GM21526 (cell line): ENCODE measurements at regions not wholly inside any gene's neighbourhood (a gene's known extent, or its start where the extent isn't known, plus 50 kb on each side); places are given as distances from the start of the nearest gene placed in this dataset.

Experiments
- ATAC-seq: cut with Tn5 transposase; IDR thresholded peaks from one replicate; pipeline ENCODE4 v1.9.1; 2021; ENCODE audit warnings: moderate library complexity; ENCODE audit not compliant: unreplicated experiment, low FRiP score

DNA sequence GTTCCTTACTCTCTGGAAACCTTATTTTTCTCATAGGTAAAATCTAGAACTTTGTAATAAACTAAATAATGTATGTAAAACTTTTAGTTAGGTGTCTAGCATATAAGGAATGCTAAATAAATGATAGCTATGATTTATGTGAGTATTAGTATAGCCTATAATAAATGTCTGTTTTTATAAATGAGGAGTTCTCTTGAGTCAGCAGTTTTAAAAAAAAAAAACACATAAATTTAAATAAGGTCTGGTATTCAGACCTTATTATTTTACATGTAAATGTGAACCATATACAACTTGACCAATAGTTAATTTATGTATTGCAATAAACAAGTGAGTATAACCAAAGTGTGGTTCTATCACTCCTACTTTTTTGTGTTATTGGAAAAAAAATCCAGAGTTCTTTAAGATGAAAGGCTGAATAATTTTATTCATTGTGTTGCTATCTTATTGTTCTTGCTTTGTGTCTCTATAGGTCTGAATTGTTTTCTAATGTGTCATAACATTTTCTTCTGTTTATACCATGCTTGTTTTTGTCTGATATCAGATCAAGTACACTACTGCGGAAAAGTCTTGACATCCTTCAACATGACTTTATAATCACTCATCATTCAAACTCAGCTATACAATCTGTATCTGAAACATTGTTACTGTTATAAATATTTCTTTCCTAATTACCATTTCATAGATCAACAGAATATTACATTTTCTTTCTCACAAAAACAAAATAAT, 115.7 kb downstream of the RASSF9 start:
- ATAC-seq: no peak

GRCh38 chr12:85725991-85726390, 110.2 kb downstream of the RASSF9 start:
- no peak for ATAC-seq

- no peak for ATAC-seq
These were observed 102.9 kb downstream of the RASSF9 start for GRCh38 chr12:85733221-85733840.

- ATAC-seq: no peak
These were observed 102.2 kb downstream of the RASSF9 start for GRCh38 chr12:85733984-85734383.

DNA sequence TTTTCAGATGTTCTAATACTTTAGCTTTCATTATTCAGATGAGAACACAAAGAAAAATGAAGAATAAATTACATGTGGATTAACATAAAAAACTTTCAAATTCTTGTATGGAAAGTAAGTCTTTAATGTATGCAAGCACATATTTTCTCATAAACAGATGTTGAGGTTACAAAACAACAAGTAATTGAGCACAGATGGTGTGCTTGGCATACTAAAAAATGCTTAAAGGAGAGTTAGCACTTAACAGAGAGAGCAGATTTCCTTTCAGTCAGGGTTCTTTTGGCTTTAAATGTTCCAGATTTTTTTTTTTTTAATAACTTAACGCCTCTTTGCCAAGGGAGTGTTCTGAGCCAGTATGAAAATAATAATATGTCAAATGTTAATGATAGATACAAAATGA, 96.0 kb downstream of the RASSF9 start:
- ATAC-seq: no peak

- no peak for ATAC-seq
These were observed 95.2 kb downstream of the RASSF9 start for GRCh38 chr12:85741046-85741445.

- no peak for ATAC-seq
These were observed 88.2 kb downstream of the RASSF9 start for GRCh38 chr12:85747941-85748495.
